ENCODE measurements at regions not wholly inside any gene's neighbourhood (a gene's known extent, or its start where the extent isn't known, plus 50 kb on each side); places are given as distances from the start of the nearest gene placed in this dataset.
"Not testable (repeated sequence)": the region's sequence is repeated elsewhere in the genome, so short reads cannot be mapped to it uniquely, and the experiment has no call there.

- DNase-seq: no peak
Measured at GRCh38 chr1:90864681-90865080, 147.6 kb upstream of the BARHL2 start.

- peak; percentile 6 for DNase-seq
Measured at GRCh38 chr1:90862782-90863181, 145.7 kb upstream of the BARHL2 start.

GRCh38 chr1:90861421-90861820, 144.3 kb upstream of the BARHL2 start:
- DNase-seq: not testable (repeated sequence)

- DNase-seq: no peak
Measured at GRCh38 chr1:90856463-90857007, 139.4 kb upstream of the BARHL2 start.

- DNase-seq: no peak
Measured at GRCh38 chr1:90854397-90854924, 137.4 kb upstream of the BARHL2 start.

- DNase-seq: no peak
Measured at GRCh38 chr1:90851711-90852050, 134.6 kb upstream of the BARHL2 start.

- DNase-seq: peak; percentile 83
Measured at GRCh38 chr1:90850898-90851710, 134.0 kb upstream of the BARHL2 start.

- peak; percentile 30 for DNase-seq
Measured at GRCh38 chr1:90850181-90850897, 133.2 kb upstream of the BARHL2 start.

- no peak for DNase-seq
Measured at GRCh38 chr1:90841473-90841872, 124.4 kb upstream of the BARHL2 start.

- DNase-seq: no peak
Measured at GRCh38 chr1:90840352-90840751, 123.2 kb upstream of the BARHL2 start.

- no peak for DNase-seq
Measured at GRCh38 chr1:90839323-90839722, 122.2 kb upstream of the BARHL2 start.

GRCh38 chr1:90838720-90839119, 121.6 kb upstream of the BARHL2 start:
- DNase-seq: no peak

- no peak for DNase-seq
Measured at GRCh38 chr1:90837420-90837819, 120.3 kb upstream of the BARHL2 start.

GRCh38 chr1:90836345-90836679, 119.2 kb upstream of the BARHL2 start:
- no peak for DNase-seq

- DNase-seq: no peak
Measured at GRCh38 chr1:90835661-90836344, 118.7 kb upstream of the BARHL2 start.

- peak; percentile 13 for DNase-seq
Measured at GRCh38 chr1:90834886-90835660, 118.0 kb upstream of the BARHL2 start.

GRCh38 chr1:90834354-90834885, 117.3 kb upstream of the BARHL2 start:
- DNase-seq: no peak

GRCh38 chr1:90833466-90834110, 116.5 kb upstream of the BARHL2 start:
- DNase-seq: no peak

- no peak for DNase-seq
Measured at GRCh38 chr1:90831910-90832309, 114.8 kb upstream of the BARHL2 start.

GRCh38 chr1:90826834-90827233, 109.7 kb upstream of the BARHL2 start:
- no peak for DNase-seq

GRCh38 chr1:90826024-90826423, 108.9 kb upstream of the BARHL2 start:
- no peak for DNase-seq

- no peak for DNase-seq
Measured at GRCh38 chr1:90824551-90824950, 107.4 kb upstream of the BARHL2 start.
